GM13977 (cell line): ENCODE measurements at regions not wholly inside any gene's neighbourhood (a gene's known extent, or its start where the extent isn't known, plus 50 kb on each side); places are given as distances from the start of the nearest gene placed in this dataset.

Experiments used
- DNase-seq: peaks from one replicate; pipeline ENCODE4 v3.0.0; 2012; ENCODE audit warnings: low spot score
- CTCF ChIP-seq: IDR thresholded peaks from 2 replicates; pipeline ENCODE4 v1.5.1; 2012; ENCODE audit warnings: mild to moderate bottlenecking, control low read depth; ENCODE audit not compliant: insufficient read depth; ENCODE audit errors: extremely low read depth, missing control alignments
- in situ Hi-C: fragments of 300-500 bp; cut with MboI; formaldehyde crosslinking; loops from one replicate; pipeline ENCODE4 v1.12.0; 2022; ENCODE audit warnings: low sequenced_read_pairs, low pct_unique_long_range_greater_than_20kb, mixed read lengths, inconsistent platforms; ENCODE audit not compliant: unreplicated experiment

- DNase-seq: no peak
Observed at GRCh38 chr21:28423521-28424190, 569.0 kb downstream of the LTN1 start.

DNA sequence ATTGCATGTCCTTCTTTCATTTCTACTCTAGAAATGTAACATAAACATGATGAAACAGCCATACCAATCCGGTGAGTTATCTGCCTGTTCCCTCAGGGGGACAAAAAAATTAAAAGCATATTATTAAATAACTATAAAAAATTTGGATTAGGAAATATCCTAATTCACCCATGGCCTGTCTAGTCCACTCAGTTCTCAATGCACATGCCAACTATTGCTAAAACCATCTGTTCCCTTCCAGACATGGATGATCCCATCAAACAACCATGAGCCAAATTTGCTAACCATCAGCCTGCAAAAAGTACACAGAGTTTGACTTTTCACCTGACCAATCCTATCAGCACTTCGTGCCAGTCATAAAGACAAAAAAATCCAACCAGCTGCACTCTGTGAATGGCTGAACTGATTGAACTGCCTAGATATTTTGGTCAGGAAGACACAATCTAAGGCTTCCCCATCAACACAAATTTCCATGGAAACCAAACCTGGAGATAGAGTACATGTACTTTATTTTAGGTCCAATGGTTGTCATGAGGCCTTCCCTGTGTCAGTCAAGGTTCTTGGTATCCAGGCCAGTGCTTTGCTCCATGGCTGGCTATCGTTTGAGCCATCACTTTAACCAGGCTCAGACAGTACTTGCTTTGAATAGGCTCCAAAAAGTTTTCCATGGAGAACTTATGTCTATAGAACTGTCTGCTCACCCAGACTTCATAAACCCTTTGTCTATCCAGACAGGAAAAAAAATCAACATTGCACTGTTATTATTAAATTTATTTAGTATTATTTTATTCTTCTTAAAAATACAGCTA, 570.8 kb downstream of the LTN1 start:
- TF ChIP-seq CTCF: no peak
- no peak for DNase-seq
- in situ Hi-C loops: no loop called here

More at GRCh38 chr21:28423521-28424190, 569.0 kb downstream of the LTN1 start:
- TF ChIP-seq CTCF: no peak
- in situ Hi-C loops: no loop called here

DNA sequence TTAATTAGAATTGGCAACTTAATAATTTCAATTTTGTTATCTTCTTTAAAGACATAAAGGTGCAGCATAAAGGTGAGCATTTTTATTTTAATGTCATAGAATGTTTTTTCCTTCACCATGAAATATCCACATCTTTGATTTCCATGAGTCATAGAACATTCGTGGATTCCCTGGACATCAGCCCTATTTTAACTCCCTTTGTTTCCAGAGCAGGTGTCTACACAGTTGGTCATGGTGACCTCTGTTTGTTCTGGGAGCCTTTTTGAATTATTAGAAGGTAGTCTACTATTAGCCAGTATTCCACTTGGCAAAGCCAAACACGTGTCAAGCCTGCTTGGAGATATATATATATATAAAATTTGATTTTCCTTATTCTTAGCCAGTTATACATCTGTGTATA, 572.9 kb downstream of the LTN1 start:
- DNase-seq: no peak
- in situ Hi-C loops: no loop called here
- TF ChIP-seq CTCF: no peak

GRCh38 chr21:28418726-28419514, 573.8 kb downstream of the LTN1 start:
- no peak for DNase-seq
- in situ Hi-C loops: no loop called here

GRCh38 chr21:28410256-28410655, 582.4 kb downstream of the LTN1 start:
- in situ Hi-C loops: no loop called here
- DNase-seq: no peak
- TF ChIP-seq CTCF: no peak

More at GRCh38 chr21:28418726-28419514, 573.8 kb downstream of the LTN1 start:
- no peak for TF ChIP-seq CTCF

GRCh38 chr21:28402616-28402989, 590.1 kb downstream of the LTN1 start:
- no peak for TF ChIP-seq CTCF
- in situ Hi-C loops: no loop called here
- DNase-seq: no peak
